Upper lobe of left lung (tissue), 4 donors: ENCODE measurements at regions not wholly inside any gene's neighbourhood (a gene's known extent, or its start where the extent isn't known, plus 50 kb on each side); places are given as distances from the start of the nearest gene placed in this dataset.

ENCODE experiments used
- EP300 ChIP-seq, 4 donors: sonication (generic); formaldehyde crosslinking; IDR thresholded peaks; one replicate each; pipeline ENCODE4 v1.5.1; 2017; ENCODE audit warnings: antibody characterized with exemption in 4 of 4, control low read depth in 2 of 4
- TF ChIP-seq, protein P1 (sequence below), 6 experiments: fragments of 450-650 bp in 4 of 6; fragments of 200-600 bp in 2 of 6; sonication (generic) in 2 of 6; IDR thresholded peaks; one replicate each; pipeline ENCODE4 v1.5.1; 2016 to 2019; ENCODE audit warnings: antibody characterized with exemption in 6 of 6

DNA sequence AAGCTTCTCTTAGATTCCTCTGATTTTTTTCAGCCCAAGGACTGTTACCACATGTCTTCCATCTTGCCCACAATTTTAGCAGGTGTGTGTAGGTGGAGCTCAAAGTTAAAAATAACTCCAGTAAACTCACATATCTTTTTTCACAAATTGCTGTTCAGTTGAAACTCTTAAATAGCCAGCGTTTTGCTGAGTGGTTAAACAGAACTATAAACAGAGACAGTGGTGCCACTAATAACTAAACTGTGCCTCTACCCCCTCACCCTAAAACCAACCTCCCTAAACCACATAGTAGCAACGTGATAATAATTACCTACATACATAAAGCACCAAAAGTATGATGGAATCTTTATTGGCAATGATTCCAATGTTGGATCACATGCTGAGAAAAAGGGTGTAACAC, 525.1 kb downstream of the PDCD6IP start:
- no peak for TF ChIP-seq EP300 (IDR thresholded peaks at IDR 0.05)
- TF ChIP-seq, protein P1, sequence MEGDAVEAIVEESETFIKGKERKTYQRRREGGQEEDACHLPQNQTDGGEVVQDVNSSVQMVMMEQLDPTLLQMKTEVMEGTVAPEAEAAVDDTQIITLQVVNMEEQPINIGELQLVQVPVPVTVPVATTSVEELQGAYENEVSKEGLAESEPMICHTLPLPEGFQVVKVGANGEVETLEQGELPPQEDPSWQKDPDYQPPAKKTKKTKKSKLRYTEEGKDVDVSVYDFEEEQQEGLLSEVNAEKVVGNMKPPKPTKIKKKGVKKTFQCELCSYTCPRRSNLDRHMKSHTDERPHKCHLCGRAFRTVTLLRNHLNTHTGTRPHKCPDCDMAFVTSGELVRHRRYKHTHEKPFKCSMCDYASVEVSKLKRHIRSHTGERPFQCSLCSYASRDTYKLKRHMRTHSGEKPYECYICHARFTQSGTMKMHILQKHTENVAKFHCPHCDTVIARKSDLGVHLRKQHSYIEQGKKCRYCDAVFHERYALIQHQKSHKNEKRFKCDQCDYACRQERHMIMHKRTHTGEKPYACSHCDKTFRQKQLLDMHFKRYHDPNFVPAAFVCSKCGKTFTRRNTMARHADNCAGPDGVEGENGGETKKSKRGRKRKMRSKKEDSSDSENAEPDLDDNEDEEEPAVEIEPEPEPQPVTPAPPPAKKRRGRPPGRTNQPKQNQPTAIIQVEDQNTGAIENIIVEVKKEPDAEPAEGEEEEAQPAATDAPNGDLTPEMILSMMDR (IDR thresholded peaks at IDR 0.05) = no peak
